Pancreas (tissue), 10 donors: ENCODE measurements at regions not wholly inside any gene's neighbourhood (a gene's known extent, or its start where the extent isn't known, plus 50 kb on each side); places are given as distances from the start of the nearest gene placed in this dataset.

Experiments
- ATAC-seq, 4 donors: fragments of 200-7000 bp; cut with Tn5 transposase; one replicate each; pipeline versions ENCODE4 v1.8.0 to v1.9.1; 2020; ENCODE audit warnings: mild to moderate bottlenecking in 4 of 4, moderate library complexity in 4 of 4
- DNase-seq, 6 donors: peaks; one replicate each; pipeline ENCODE4 v3.0.0-alpha.2; 2020
- FAIRE-seq: peaks from 2 replicates; lab custom pipeline; 2012; peaks lifted over from hg19 to GRCh38; lab: Jason Lieb, UNC
- H3K27ac ChIP-seq, 4 donors: fragments of 200-600 bp; sonication (generic); 1 replicate in 3 of 4; 2 replicates in 1 of 4; pipeline versions ENCODE4 v1.5.0 to v1.8.0; 2020
- H3K27me3 ChIP-seq, 4 donors: fragments of 200-600 bp; one replicate each; pipeline ENCODE4 v1.8.0; 2021
- H3K36me3 ChIP-seq, 3 donors: fragments of 200-600 bp; sonication (generic) in 1 of 3; one replicate each; pipeline versions ENCODE4 v1.5.0 to v1.8.0; 2020 to 2021
- H3K4me1 ChIP-seq, 3 donors: fragments of 200-600 bp; one replicate each; pipeline ENCODE4 v1.8.0; 2021
- H3K4me3 ChIP-seq, 4 donors: fragments of 200-600 bp; sonication (generic) in 2 of 4; one replicate each; pipeline versions ENCODE4 v1.5.0 to v1.8.0; 2020 to 2021
- H3K9me3 ChIP-seq, 4 donors: fragments of 200-600 bp; one replicate each; pipeline ENCODE4 v1.8.0; 2021
- CTCF ChIP-seq, 4 donors: fragments of 200-600 bp; sonication (generic) in 3 of 4; IDR thresholded peaks; one replicate each; pipeline versions ENCODE4 v1.5.0 to v1.8.0; 2021; ENCODE audit warnings: antibody characterized with exemption in 4 of 4
- whole genome bisulfite sequencing, 2 donors: extraction: QIAGEN DNeasy Blood & Tissue Kit; methylation state at CpG; one replicate each; pipeline ENCODE4 v1.1.7; 2013; 5-methylcytosine and 5-hydroxymethylcytosine counted together
- intact Hi-C, 3 donors: fragments of 100-400 bp; cut with DNase I; formaldehyde crosslinking; loops; one replicate each; pipeline versions ENCODE4 v1.11.1 to v1.14.2; 2022
- donor health status: healthy with polysubstance abuse.
- donor health status: DM: no; HTN: no; CAD: no; lungs with moderate emphysema.
- donor health status: DM: no; HTN: no; CAD: no.
- donor health status: control.
- donor health status: control.
- donor health status: Bipolar disorder and iron deficiency.
- donor health status: DM: yes; HTN: yes; CAD: no.
- donor health status: DM: no; HTN: no; CAD: no.
- donor health status: DM: no; HTN: no; CAD: no.
- donor health status: DM: yes; HTN: yes; CAD: no.

DNA sequence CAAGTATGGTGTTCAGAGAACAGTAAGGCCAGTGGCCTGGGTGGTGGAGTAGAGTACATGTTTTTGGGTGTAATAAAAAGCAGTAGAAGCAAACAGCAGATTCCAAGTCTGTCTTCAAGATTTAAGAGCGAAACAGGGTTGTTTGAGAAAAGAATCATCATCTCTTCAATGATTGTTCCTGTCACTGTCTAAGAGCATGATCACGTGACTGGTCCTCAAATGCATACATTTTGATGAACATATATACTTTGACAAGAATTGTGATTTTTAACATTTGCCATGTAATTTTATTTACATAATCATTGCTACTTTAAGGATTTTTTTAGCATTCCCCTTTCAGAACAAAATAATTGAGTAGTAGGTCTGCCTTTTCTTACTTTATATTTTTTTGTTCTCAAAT lies 252.6 kb upstream of the GPR101 start:
- ATAC-seq, result no peak
- no peak overlapping the region for H3K4me3 ChIP-seq
- no peak overlapping the region for H3K27ac ChIP-seq
- H3K9me3 ChIP-seq, result no peaks in the 10 kb centered on the region
- no peak for DNase-seq
- H3K4me1 ChIP-seq, result no peaks in the 10 kb centered on the region
- no peak for FAIRE-seq
- no peaks in the 10 kb centered on the region for H3K36me3 ChIP-seq
- 44 to 60% methylated on average over 2 of the region's 2 CpGs for WGBS, 2 donors
- H3K27me3 ChIP-seq, result peaks cover 0 to 15% (median 0%) of the 10 kb centered on the region in 4 donors
- intact Hi-C loops, result no loop called here
- TF ChIP-seq CTCF (IDR thresholded peaks at IDR 0.05), result no peak

DNA sequence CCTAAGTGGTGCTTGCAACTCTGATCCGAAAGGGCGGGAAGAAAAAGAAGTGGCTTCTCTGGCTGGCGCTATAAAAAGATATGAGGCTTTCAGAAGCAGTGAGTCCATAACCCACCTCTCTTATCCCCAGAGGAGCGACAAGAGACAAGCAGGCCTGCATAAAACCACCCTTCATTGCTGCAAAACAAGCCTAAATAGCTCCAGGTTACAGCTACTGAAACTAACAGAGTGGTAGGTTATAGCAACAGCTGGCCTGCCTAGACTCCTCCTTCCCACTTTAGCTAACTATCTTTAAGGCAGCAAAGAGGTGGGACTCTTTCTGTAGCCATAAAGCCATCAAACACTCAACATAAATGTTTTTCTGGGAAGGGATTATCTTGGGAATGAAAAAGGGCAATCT lies 245.0 kb upstream of the GPR101 start:
- Histone ChIP-seq H3K4me1 (no peaks in the 10 kb centered on the region), H3K36me3 (no peaks in the 10 kb centered on the region), H3K4me3 (no peak overlapping the region), H3K9me3 (no peaks in the 10 kb centered on the region), H3K27ac (no peak overlapping the region), H3K27me3 (peaks cover 0 to 29% (median 2%) of the 10 kb centered on the region in 4 donors)
- 79 to 80% methylated on average over 4 of the region's 4 CpGs for WGBS, 2 donors
- ATAC-seq (no peak), DNase-seq (no peak), FAIRE-seq (no peak)
- TF ChIP-seq CTCF (IDR thresholded peaks at IDR 0.05), result no peak
- intact Hi-C loops, result no loop called here

GRCh38 chrX:137263374-137263773 lies 229.6 kb upstream of the GPR101 start:
- no peak for TF ChIP-seq CTCF (IDR thresholded peaks at IDR 0.05)
- ATAC-seq (no peak), FAIRE-seq (no peak), DNase-seq (no peak)
- Histone ChIP-seq H3K27me3 (peaks cover 0 to 6% (median 0%) of the 10 kb centered on the region in 4 donors), H3K9me3 (no peaks in the 10 kb centered on the region), H3K27ac (no peak overlapping the region), H3K4me1 (no peaks in the 10 kb centered on the region), H3K4me3 (no peak overlapping the region), H3K36me3 (no peaks in the 10 kb centered on the region)
- intact Hi-C loops, result no loop called here
- 37 to 53% methylated on average over 3 of the region's 3 CpGs for WGBS, 2 donors

GRCh38 chrX:137245183-137245582 lies 211.4 kb upstream of the GPR101 start:
- Histone ChIP-seq H3K4me1 (no peaks in the 10 kb centered on the region), H3K27ac (no peak overlapping the region), H3K36me3 (no peaks in the 10 kb centered on the region), H3K27me3 (peaks cover 0 to 18% (median 2%) of the 10 kb centered on the region in 4 donors), H3K9me3 (no peaks in the 10 kb centered on the region), H3K4me3 (no peak overlapping the region)
- intact Hi-C loops, result no loop called here
- ATAC-seq (no peak), DNase-seq (no peak), FAIRE-seq (no peak)
- 73% methylated on average over 2 of the region's 2 CpGs for WGBS, 2 donors
- no peak for TF ChIP-seq CTCF (IDR thresholded peaks at IDR 0.05)

GRCh38 chrX:137236837-137237236 lies 203.0 kb upstream of the GPR101 start:
- H3K9me3 ChIP-seq, result no peaks in the 10 kb centered on the region
- DNase-seq (no peak), ATAC-seq (no peak), FAIRE-seq (no peak)
- H3K4me1 ChIP-seq, result no peaks in the 10 kb centered on the region
- 59% methylated on average over 4 of the region's 4 CpGs for WGBS, 2 donors
- no peaks in the 10 kb centered on the region for H3K36me3 ChIP-seq
- no peak for TF ChIP-seq CTCF (IDR thresholded peaks at IDR 0.05)
- H3K27me3 ChIP-seq, result peaks cover 0 to 11% (median 2%) of the 10 kb centered on the region in 4 donors
- no peak overlapping the region for H3K27ac ChIP-seq
- intact Hi-C loops, result no loop called here
- H3K4me3 ChIP-seq, result no peak overlapping the region
